Activated CD4-positive, alpha-beta T cell treated with anti-CD3 and anti-CD28 coated beads for 1 hour (primary cell): ENCODE measurements at regions not wholly inside any gene's neighbourhood (a gene's known extent, or its start where the extent isn't known, plus 50 kb on each side); places are given as distances from the start of the nearest gene placed in this dataset.

ENCODE experiments used
- DNase-seq: peaks from one replicate; pipeline ENCODE4 v3.0.0-alpha.2; 2020

DNA sequence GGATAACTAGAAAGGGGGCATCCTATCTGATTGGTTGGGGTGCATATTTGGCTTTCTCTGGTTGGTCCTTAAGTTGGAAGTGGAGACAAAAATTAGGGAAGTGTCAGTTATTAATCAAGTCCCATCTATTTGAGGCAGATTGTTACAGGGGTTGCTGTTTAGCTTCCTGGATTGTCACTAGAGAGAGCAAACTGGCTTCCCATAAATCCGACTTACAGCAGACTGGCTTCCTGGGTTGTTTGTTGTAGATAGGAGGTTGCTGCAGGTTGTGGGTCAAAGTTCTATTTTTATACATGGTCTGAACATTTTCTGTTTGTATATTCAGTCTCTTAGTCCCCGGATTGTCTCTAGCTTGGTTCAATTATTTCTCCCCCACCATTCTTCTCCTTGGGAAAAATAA, 106.1 kb upstream of the HABP2 start:
- no peak for DNase-seq

DNA sequence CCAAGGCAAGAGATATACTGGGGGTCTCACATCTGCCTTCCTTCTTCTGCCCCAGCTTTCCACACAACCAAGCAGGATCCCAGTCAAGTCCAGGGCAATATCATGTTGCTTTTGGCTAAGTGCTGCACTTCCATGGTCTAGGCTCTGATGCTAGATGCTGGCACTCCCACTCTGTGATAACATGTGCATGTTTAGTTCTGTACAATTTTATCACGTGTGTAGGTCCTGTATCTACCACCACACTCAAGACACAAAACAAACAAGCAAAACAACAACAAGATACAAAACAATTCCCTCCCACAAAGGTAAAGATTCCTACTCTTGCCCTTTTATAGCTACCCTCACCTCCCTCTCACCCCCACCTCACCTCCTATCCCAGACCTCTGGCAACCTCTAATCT, 105.6 kb upstream of the HABP2 start:
- no peak for DNase-seq

DNA sequence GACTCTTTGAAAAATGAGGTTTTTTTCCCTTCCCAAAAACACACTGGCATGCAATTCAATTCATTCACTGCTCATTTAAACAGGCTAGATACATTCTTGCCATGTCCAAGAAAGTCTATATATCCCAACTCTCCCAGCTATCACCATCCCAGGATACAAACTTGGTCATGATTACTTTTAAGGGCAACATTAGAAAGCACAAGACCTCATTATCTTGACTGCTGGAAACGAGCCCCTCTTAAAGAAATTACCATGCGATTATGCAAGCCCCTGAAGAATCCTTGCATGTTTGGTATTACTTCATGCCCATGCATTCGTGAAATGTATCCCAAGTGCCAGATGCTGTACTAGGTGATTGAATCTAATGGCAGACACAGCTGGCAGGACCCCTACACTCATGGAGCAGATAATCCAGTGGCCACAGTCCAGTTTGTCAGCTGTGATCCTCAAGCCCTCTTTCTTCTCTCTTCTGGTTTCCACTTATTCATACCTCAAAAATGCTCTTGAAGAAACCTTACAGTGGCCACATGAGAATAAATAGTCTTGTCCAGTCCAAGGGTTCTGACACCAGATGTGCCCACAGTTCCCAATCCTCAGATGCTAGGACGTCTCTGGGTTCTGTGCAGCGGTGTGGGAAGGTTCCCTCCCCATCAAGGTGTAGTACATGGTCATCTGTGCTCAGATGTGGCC, 103.7 kb upstream of the HABP2 start:
- DNase-seq: no peak

DNA sequence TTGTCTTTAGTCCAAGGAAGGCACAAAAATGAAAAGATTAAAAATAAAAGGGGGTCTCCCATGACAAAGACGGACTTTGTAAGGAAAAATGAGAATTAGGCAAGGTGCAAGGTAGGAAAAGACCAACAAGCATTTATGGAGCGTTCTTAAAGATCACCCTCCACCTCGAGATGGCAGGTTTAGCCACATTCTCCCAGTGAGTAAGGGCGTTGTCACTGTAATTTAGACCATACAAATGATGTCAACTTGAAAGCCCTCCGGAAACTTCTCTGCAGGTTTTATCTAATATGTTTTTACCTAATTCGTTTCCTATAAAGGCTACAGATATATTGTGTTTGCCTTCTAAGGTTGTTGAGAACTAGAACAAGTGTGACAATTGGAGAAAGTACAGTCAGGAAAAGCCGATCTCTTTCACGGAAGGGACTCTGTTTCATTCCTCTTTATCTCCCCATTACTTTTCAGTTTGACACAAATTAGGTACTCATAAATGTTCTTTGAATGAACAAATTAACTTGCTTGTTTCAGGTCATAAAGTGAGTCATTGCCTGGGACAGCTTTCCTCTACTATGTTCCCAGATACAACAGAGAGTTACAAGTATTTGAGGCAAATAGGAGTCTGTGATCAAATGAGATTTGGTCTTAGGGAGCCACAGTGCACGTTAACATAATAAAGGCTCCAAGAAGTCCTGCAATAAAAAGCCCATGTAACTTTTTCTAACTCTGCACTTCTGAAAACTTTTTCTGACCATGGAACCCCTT, 102.6 kb upstream of the HABP2 start:
- no peak for DNase-seq

DNA sequence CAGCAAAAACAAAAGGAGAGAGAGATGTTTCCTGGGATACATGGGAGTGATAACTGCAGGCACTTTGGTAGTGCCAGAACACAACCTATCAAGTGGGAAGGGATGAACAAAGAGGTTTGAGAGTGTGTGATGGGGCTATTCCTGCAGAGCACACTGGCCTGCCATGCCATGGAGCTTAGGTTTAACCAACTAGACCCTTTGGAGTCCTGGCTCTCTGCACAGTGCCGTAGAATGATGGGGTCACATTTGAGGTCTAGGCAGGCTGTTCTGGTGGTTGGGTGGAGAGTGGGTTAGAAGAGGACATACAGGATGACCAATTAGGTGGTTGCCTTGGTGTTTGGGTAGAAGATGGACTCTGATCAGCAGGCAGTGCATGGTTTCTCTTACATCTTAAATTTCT, 101.9 kb upstream of the HABP2 start:
- DNase-seq: no peak

DNA sequence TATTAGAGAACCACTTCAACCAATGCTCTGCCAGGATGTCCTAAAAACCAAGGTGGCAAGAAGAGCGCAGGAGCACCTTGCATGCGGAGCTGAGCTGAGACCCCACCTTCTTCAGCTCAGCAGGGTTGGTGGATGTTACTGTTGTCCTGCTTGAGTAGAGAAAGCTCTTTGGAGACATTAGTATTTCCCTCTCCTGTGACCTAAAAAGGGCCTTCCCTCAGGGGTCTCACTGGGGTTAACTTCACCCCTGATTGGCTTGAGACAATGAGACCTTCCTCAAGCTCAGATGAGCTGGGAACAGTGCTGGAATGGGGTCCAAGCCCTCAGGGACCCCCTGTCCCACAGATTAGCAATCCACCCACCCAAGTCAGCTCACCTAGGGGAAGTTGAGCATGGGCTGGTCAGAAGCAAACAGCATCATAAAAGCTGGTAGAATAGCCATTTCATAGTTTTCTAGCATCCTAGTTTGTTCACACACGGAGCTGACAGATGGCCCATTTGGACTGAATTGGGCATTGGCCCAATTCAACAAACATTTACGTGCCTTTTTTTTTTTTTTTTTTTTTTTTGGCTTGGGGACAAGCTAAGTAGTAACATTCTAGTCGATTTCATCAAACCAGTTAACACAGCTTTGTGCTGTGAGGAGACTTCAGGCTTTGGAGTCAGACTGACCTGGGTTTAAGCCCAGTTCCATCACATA, 100.6 kb upstream of the HABP2 start:
- no peak for DNase-seq

DNA sequence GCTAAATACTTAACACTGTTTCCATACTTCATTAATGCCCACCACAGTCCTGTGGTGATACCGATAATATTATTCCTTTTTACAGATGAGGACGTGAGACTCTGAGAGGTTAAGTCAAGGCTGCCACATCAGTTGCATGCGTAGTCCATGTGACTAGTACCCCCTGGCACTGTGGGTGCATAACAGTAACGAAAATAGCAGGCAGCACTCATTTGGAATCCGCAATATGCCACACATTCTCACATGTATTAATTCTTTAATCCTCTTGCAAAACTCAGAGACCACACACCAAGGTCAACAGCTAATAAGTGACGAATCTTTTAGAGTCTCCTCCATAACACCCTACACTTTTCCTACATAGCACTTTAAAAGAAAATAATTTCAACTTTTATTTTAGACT, 99.5 kb upstream of the HABP2 start:
- no peak for DNase-seq

DNA sequence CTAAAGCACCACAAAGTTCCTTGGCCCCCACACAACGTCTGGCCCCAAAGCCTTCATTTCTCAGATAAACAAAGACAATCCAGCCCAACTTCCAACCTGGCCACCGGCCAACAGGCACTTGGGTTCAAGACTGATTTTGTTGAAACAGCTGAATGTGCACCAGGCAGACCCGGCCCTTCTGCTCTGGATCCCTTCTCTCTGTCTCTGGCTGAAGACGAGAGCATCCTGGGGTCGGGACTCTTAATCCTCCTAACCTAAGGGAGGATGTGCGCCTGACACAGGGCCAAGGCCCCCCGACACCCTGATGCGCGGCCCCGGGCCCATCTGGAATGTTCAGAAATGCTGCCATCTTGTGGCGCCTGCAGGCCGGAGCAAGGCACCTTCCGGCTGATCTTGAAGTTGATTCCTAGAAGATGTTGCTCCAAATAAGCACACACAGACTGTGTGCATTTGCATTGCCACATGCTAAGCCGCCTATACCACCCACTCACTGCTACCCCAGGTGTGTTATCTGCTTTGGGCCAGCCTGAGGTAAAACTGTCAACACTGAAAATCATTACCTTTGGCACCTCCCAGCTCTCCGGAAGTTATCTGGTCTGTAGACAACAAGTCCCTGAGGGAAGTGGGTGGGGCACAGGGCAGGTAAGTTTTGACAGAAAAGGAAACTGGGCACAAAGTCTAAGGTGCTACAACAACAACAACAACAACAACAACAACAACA, 98.4 kb upstream of the HABP2 start:
- DNase-seq: no peak

DNA sequence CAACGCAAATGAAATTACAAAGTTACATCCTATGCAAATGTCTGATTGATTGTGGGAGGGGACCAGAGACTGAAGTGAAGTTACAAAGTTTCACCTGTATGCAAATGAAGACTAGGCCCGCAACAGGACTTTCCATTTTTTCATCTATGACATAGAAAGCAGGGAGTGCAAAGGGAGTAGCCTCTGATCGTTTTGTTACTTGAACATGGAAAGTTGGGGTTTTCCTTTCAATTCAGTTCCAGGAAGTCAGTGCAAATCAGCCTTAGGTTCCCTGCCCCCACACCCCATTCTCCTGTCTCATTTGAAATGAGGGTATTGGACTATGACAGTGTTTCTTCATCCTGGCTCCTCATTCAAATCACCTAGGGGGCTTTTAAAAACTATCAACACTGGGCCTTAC, 96.9 kb upstream of the HABP2 start:
- no peak for DNase-seq

DNA sequence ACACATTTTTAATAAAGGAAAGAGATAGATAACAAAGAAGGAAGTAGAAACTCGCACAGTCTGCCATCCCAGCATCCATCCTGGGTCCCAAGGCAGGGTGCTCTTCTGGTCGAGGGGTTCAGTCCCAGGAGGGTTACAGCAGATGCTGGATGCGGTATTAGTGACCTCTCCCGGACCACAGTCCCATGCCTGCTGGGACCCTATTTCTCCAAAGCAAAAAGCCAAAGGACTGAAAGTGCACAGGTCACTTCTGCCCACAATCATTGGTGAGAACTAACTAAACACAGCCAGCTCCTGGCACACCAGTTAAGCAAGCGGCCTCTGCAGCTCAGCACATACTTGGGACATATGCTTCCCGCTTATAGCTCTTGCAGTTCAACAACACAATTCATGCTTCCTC, 96.1 kb upstream of the HABP2 start:
- no peak for DNase-seq

DNA sequence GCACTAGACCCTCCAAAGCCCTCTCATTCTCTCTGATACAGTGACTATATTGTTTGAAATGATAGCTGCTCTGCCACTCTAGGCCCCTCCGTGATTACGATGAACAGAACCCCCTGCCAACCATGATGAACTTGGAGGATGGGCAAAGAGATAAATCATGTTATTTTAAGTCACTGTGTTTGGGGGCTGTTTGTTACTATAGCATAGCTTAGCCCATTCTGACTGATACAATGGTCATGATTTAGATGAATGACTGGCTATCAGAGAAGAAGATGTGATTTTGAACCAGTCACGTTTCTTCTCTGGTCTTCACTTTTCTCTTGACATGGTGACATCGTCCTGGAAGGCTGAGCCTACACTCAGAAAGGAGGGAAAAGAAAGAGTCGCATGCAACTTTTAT, 95.4 kb upstream of the HABP2 start:
- no peak for DNase-seq

DNA sequence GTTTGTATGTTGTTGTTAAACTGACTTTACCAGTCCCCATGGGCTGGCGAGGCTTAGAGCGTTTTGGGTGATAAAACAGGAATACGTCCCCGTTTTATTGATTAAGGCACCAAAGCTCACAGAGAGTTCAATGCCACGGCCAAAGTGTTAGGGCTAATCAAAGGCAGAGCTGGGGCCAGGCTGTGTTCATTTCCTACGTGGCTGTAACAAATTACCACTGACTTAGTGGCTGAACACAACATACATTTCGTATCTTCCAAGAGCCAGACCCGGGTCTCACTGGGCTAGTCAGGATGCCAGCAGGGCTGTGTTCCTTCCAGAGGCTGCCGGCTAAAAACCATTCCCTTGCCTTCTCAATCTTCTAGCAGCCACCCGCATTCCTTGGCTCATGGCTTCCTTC, 94.4 kb upstream of the HABP2 start:
- DNase-seq: no peak

DNA sequence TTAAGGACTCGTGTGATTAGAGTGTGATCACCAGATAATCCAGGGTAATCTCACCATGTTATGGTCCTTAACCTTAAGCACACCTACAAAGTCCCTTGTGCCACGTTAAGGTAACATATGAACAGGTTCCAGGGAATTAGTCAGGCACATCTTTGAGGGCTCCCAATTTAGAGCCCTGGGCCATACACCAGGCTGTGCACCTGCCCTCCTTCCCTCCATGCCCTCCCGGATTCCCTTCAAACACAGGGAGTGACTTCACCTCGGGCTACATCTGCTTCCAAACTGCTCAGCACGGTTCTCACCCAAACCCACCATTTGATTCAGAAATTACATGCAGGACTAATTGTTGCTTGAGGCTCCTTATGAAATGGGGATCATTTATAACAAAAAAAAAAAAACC, 93.9 kb upstream of the HABP2 start:
- no peak for DNase-seq

DNA sequence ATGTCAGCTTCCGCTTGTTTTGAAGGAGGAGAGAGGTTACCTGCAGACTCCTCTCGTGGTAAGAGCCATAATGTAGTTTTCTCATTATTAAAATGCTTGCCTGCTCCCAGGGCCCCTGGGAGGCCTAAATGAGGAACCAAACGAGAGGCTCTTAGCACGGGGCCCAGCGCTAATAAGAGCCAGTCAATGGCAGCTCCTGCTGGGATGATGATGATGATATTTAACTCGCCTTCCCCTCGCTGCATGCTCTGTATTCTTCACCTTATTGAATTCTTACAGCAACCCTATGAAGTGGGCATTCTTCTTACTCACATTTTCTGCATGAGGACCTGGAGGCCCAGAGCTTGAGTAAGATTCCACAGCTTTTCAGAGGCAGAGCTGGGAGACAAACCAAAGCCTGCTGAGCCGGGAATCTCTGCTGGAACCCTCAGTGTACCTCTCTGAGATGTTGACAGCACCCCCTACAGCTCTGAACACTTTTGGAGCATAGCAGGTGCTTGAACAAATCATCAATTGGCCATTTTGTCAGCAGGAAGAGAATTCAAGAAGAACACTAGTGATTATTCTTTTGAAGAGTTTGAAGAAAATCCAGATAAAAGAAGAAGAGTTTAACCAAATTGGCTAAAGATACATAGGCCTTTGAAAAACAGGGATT, 93.1 kb upstream of the HABP2 start:
- DNase-seq: no peak

DNA sequence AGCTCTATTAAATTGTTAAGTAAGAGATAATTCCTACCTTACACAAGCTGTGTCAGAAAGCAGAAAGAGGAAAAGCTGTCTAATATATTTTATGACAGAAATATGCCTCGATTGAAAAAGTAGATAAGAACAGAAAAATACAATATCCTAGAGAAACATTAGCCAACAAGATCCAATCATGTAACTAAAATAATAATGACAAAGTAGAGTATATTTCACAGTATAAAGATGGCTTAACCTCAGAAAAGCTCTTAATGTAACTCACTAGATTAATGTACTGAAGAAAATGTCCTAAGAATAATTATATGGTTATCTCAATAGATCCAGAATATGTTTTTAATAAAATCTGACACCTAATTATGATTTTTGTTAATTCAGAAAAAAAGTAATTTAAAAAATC, 89.8 kb upstream of the HABP2 start:
- no peak for DNase-seq

DNA sequence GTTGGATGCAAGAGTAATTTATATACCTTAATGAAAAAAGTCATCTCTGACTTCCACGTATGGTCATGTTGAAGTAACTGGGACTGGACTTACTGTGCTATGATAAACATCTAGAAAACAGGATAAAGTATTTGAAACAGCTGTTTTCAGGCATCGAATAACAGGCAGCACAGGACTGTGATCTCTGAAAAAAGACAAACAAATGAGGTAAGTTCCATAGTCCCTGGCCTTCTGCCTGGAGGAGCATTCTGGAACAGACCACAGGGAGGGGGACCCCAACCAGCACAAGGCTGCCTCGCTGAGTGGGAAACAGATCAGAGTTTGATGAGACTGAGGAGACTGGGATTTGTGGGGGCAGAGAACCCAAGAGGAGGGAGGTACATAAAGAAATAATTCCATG, 89.1 kb upstream of the HABP2 start:
- no peak for DNase-seq

DNA sequence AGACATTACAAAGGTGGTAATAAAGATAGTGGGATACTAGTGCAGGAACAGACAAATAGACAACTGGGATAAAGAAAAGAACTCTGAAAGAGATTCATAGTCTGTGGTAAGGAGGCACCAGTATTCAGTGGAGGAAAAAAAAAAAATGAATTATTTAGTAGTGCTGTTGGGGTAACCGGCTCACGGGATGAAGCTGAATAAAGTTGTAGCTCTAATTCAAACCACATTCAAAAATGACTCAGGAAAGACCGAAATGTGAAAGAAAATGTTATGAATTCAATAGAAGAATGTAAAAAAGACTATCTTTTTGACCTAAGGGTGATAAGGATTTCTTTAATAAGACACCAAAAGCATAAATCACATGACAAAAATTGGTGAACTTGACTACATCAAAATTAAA, 83.1 kb upstream of the HABP2 start:
- DNase-seq: no peak

DNA sequence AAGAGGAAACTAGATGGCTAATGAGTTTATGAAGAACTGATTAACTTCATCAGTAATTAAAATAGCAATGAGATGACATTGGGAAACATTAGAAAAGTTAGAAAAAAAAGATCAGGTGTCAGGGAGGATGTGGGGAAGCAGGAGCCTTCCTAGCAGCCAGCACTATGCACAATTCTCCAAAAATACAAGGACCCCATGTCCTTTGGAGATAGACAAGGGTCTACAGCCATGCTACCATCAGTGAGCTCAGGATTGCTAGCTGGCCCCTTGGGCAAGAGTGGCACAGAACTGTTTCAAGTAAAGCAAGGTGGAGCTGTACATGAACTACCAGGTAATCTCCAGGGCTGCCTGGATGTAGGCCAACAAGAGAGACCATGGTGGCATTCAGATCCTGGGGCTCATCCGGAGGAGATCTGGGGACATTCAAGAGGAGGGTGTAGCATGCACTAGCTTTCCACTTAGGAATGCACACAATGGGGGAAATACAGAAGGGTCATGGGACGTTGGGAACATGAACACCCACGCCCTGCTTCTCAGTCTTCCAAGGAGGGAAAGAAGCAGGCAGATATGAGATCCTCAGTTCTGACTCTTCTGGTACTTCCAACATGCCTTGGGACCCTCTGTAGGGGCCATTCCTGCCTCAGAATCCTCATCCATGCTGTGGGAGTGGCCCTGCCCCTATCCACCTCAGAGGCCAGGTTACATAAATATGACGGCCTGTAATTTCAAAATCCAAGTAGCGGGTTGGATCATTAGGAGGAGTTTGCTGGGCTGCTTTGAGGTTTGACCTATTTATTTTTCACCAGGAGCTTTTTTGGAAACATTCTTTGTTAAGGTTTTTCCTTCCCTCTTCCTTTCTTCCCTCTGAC, 82.2 kb upstream of the HABP2 start:
- no peak for DNase-seq

DNA sequence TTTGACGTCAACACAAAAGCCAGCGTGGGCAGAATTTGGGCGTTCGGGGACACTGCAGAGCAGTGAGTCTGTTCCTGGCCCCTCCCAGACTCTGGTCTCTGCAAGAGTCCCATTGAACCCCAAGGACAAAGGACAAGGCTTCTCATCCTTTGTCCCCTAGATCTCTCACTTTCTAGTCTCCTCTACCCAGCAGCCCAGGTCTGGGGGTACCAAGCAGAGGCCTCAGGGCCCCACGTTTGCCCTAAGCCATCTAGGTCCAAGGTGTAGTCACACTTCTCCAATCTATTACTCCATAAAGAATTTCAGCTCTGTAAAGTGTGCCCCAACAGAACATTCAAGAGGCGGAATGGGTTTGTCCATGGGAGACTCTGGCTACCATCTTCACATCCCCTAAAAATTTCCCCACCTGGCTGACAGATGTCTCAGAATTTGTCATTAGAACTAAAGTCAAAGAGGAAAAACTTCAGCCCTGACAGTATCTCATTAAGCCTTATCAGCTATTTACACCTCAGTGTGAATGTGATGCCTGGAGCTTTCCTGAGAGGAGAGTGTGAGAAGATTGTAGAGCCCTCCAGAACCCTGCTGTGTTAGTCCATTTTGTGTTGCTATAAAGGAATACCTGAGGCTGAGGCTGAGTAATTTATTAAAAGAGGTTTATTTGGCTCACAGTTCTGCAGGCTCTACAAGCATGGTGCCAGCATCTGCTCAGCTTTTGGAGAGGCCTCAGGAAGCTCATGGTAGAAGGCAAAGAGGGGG, 81.4 kb upstream of the HABP2 start:
- no peak for DNase-seq

DNA sequence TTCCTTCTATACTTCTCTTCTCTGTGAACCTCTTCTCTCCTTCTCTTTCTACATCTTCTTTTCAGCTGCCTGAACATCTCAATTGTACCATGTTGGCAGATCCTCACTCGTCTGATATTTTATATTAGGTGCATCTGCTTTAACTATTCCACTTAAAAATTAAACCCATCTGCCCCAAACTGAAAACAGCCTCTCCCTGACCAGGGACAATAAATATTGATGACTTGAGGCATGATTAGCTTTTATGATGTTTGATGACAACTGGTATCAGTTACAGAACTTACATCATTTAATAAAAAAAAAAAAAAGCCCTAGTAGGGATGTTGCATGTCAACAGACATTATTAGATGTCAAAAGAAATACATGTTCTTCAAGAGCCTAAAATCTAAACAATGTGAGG, 79.8 kb upstream of the HABP2 start:
- DNase-seq: no peak

DNA sequence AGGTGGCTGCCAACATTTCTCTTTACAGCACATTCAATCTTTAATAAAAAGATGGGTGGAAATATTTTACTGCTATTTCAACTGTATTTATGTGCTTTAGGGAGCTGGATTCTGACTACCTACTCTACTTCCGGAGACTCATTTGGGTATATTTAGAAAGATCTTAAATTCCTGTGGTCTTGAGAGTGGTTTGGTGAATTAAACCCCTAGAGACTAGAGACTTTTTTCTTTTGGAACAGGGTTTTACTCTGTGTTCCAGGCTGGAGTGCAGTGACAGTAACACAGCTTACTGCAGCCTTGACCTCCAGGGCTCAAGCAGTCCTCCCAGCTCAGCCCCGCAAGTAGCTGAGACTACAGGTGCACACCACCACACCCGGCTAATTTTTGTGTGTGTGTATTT, 79.0 kb upstream of the HABP2 start:
- no peak for DNase-seq
